HG02759 (cell line): ENCODE measurements at regions not wholly inside any gene's neighbourhood (a gene's known extent, or its start where the extent isn't known, plus 50 kb on each side); places are given as distances from the start of the nearest gene placed in this dataset.
A peak's percentile ranks its signal among the peaks of the same experiment; 100 is the strongest.

Experiments
- ATAC-seq: cut with Tn5 transposase; IDR thresholded peaks from one replicate; pipeline ENCODE4 v1.9.1; 2021; ENCODE audit warnings: mild to moderate bottlenecking, moderate library complexity; ENCODE audit not compliant: unreplicated experiment

- no peak for ATAC-seq
Measured at GRCh38 chr6:98653179-98653578, 181.2 kb upstream of the POU3F2 start.

GRCh38 chr6:98657764-98658163 is 176.6 kb upstream of the POU3F2 start:
- no peak for ATAC-seq

GRCh38 chr6:98669371-98669770 is 165.0 kb upstream of the POU3F2 start:
- no peak for ATAC-seq

- ATAC-seq = no peak
Measured at GRCh38 chr6:98670045-98670746, 164.2 kb upstream of the POU3F2 start.

- ATAC-seq = no peak
Measured at GRCh38 chr6:98672681-98673475, 161.5 kb upstream of the POU3F2 start.

- no peak for ATAC-seq
Measured at GRCh38 chr6:98678481-98678880, 155.9 kb upstream of the POU3F2 start.

GRCh38 chr6:98686008-98686601 is 148.3 kb upstream of the POU3F2 start:
- no peak for ATAC-seq

GRCh38 chr6:98687752-98688151 is 146.6 kb upstream of the POU3F2 start:
- ATAC-seq = no peak

GRCh38 chr6:98695091-98695801 is 139.1 kb upstream of the POU3F2 start:
- ATAC-seq = no peak

GRCh38 chr6:98711380-98711779 is 123.0 kb upstream of the POU3F2 start:
- no peak for ATAC-seq

- ATAC-seq = no peak
Measured at GRCh38 chr6:98716341-98716740, 118.0 kb upstream of the POU3F2 start.

- no peak for ATAC-seq
Measured at GRCh38 chr6:98717322-98717877, 117.0 kb upstream of the POU3F2 start.

- ATAC-seq = no peak
Measured at GRCh38 chr6:98717988-98718387, 116.4 kb upstream of the POU3F2 start.

- no peak for ATAC-seq
Measured at GRCh38 chr6:98724537-98724936, 109.8 kb upstream of the POU3F2 start.

- no peak for ATAC-seq
Measured at GRCh38 chr6:98747273-98747672, 87.1 kb upstream of the POU3F2 start.

- no peak for ATAC-seq
Measured at GRCh38 chr6:98747960-98748359, 86.4 kb upstream of the POU3F2 start.

- ATAC-seq = no peak
Measured at GRCh38 chr6:98759459-98759858, 74.9 kb upstream of the POU3F2 start.

GRCh38 chr6:98764373-98764911 is 69.9 kb upstream of the POU3F2 start:
- ATAC-seq = no peak

- no peak for ATAC-seq
Measured at GRCh38 chr6:98769546-98769945, 64.8 kb upstream of the POU3F2 start.

- no peak for ATAC-seq
Measured at GRCh38 chr6:98775205-98775604, 59.2 kb upstream of the POU3F2 start.

- ATAC-seq = peak; percentile 98
Measured at GRCh38 chr6:98777762-98778161, 56.6 kb upstream of the POU3F2 start.
